K562 (cell line): ENCODE measurements at regions not wholly inside any gene's neighbourhood (a gene's known extent, or its start where the extent isn't known, plus 50 kb on each side); places are given as distances from the start of the nearest gene placed in this dataset.

Experiments used
- ATAC-seq: fragments of 200-7000 bp; cut with Tn5 transposase; 3 replicates; pipeline ENCODE4 v1.9.1; 2020; ENCODE audit warnings: moderate library complexity
- BruUV-seq: library from RNA; stranded (reverse); fragments of 400-500 nt; replicated peaks from 2 replicates; lab custom pipeline; 2021; lab: Mats Ljungman, UMichigan
- CTCF ChIA-PET: fragments of 300-600 bp; formaldehyde crosslinking; extraction: SDS; loops from one replicate; lab custom pipeline; 2021; ENCODE audit warnings: low intra/inter-chr PET ratio; lab: Yijun Ruan, JAX
- POLR2A ChIA-PET: fragments of 300-600, 350-650 bp; sonication (Branson Sonifier 250); formaldehyde crosslinking; extraction: SDS; loops from one replicate; lab custom pipeline; 2021; ENCODE audit warnings: antibody characterized with exemption, inconsistent platforms; lab: Yijun Ruan, JAX
- DNase-seq, 4 experiments: peaks; one replicate each; pipeline versions ENCODE4 v3.0.0 to v3.0.0-alpha.2; 2011 to 2018; ENCODE audit warnings: low spot score in 3 of 4, mixed read lengths in 3 of 4; ENCODE audit errors: extremely low read depth in 1 of 4
- FAIRE-seq: peaks from 2 replicates; lab custom pipeline; 2011; peaks lifted over from hg19 to GRCh38; lab: Jason Lieb, UNC
- H2AFZ ChIP-seq: 2 replicates; pipeline ENCODE4 v1.6.0; 2011; ENCODE audit warnings: low read depth, low read length, control low read depth, inconsistent platforms
- H3K27ac ChIP-seq: fragments of 200-600 bp; 3 replicates; pipeline ENCODE4 v1.8.0; 2011; ENCODE audit warnings: low read depth, mild to moderate bottlenecking, control low read depth, inconsistent platforms, low read length, moderate library complexity, mixed read lengths; ENCODE audit errors: extremely low read depth
- H3K27me3 ChIP-seq, 2 experiments: fragments of 300-600 bp in 1 of 2; 2 replicates in 1 of 2; 3 replicates in 1 of 2; pipeline versions ENCODE4 v1.6.0 to v1.8.0; 2011; ENCODE audit warnings: inconsistent platforms in 2 of 2, low read length in 2 of 2, mild to moderate bottlenecking in 1 of 2, mixed read lengths in 1 of 2, moderate library complexity in 1 of 2; ENCODE audit not compliant: control insufficient read depth in 2 of 2, insufficient read depth in 2 of 2
- H3K36me3 ChIP-seq: fragments of 300-600 bp; 3 replicates; pipeline ENCODE4 v1.8.0; 2011; ENCODE audit warnings: mild to moderate bottlenecking, low read length, inconsistent platforms; ENCODE audit not compliant: control insufficient read depth, insufficient read depth
- H3K4me1 ChIP-seq, 2 experiments: fragments of 200-600 bp in 1 of 2; replicated peaks in 1 of 2; 2 replicates in 1 of 2; 3 replicates in 1 of 2; pipeline versions ENCODE4 v1.5.1 to v1.8.0; 2011; ENCODE audit warnings: inconsistent platforms in 2 of 2, low read length in 2 of 2, mild to moderate bottlenecking in 1 of 2, mixed read lengths in 1 of 2, moderate library complexity in 1 of 2; ENCODE audit not compliant: control insufficient read depth in 2 of 2, insufficient read depth in 2 of 2
- H3K4me2 ChIP-seq: 2 replicates; pipeline ENCODE4 v1.6.1; 2011; ENCODE audit warnings: low read length, control low read depth, inconsistent platforms, mixed read lengths; ENCODE audit not compliant: insufficient read depth
- H3K4me3 ChIP-seq: fragments of 200-600 bp; sonication (generic), shearing (Covaris generic); 2 replicates; pipeline ENCODE4 v1.5.1; 2016; ENCODE audit warnings: control low read depth, inconsistent platforms
- H3K79me2 ChIP-seq: fragments of 200-600 bp; 3 replicates; pipeline ENCODE4 v1.8.0; 2011; ENCODE audit warnings: low read length, inconsistent platforms; ENCODE audit not compliant: control insufficient read depth, insufficient read depth
- H3K9ac ChIP-seq, 2 experiments: 2 replicates each; pipeline versions ENCODE4 v1.6.0 to v1.6.1; 2011; ENCODE audit warnings: low read depth in 2 of 2, low read length in 2 of 2, control low read depth in 1 of 2, inconsistent platforms in 1 of 2, mild to moderate bottlenecking in 1 of 2, mixed read lengths in 1 of 2; ENCODE audit not compliant: insufficient read depth in 1 of 2
- H3K9me1 ChIP-seq: one replicate; pipeline ENCODE4 v1.6.0; 2011; ENCODE audit warnings: inconsistent platforms, mild to moderate bottlenecking, low read length, moderate library complexity; ENCODE audit not compliant: control insufficient read depth, insufficient read depth
- H3K9me3 ChIP-seq: replicated peaks from 2 replicates; pipeline ENCODE4 v1.5.1; 2011; ENCODE audit warnings: low read depth, low read length, inconsistent platforms; ENCODE audit not compliant: control insufficient read depth, insufficient read depth
- H4K20me1 ChIP-seq: replicated peaks from 2 replicates; pipeline ENCODE4 v1.6.1; 2011; ENCODE audit warnings: low read length, inconsistent platforms, mixed read lengths; ENCODE audit not compliant: control insufficient read depth, insufficient read depth
- HDAC3 ChIP-seq: fragments of 450-650 bp; IDR thresholded peaks from 2 replicates; pipeline ENCODE4 v1.6.1; 2018; ENCODE audit warnings: borderline replicate concordance, mild to moderate bottlenecking, moderate library complexity; ENCODE audit not compliant: partially characterized antibody
- RBM17 ChIP-seq: fragments of 200-400 bp; formaldehyde crosslinking; IDR thresholded peaks from 2 replicates; pipeline ENCODE4 v1.6.1; 2017; ENCODE audit warnings: low read depth, mild to moderate bottlenecking, low read length, borderline replicate concordance
- SPI1 ChIP-seq: IDR thresholded peaks from 2 replicates; pipeline ENCODE4 v1.6.1; 2011; ENCODE audit warnings: low read depth, low read length, control low read depth, borderline replicate concordance
- TAF1 ChIP-seq: IDR thresholded peaks from 2 replicates; pipeline ENCODE4 v1.6.1; 2011; ENCODE audit warnings: mild to moderate bottlenecking, low read length, moderate library complexity; ENCODE audit not compliant: insufficient read depth, control insufficient read depth, severe bottlenecking; ENCODE audit errors: extremely low read depth
- WGBS: fragments of 100-300 bp; shearing (Covaris generic); methylation state at CpG from one replicate; pipeline ENCODE4 v1.1.6; 2016; ENCODE audit warnings: low coverage, mixed read lengths; ENCODE audit not compliant: insufficient coverage; ENCODE audit errors: missing lambda C conversion rate; 5-methylcytosine and 5-hydroxymethylcytosine counted together
- in situ Hi-C: fragments of 300-500 bp; cut with MboI; formaldehyde crosslinking; loops from 4 replicates; pipeline ENCODE4 v1.15.0; 2018; ENCODE audit warnings: inconsistent platforms, mixed read lengths
- intact Hi-C: fragments of 100-400 bp; cut with micrococcal nuclease; formaldehyde crosslinking; loops from 2 replicates; pipeline ENCODE4 v1.14.2; 2022
- TF ChIP-seq, protein P1 (sequence below): sonication (generic); formaldehyde crosslinking; IDR thresholded peaks from 2 replicates; pipeline ENCODE4 v1.8.0; 2022; ENCODE audit warnings: mild to moderate bottlenecking, missing genetic modification reagents
- TF ChIP-seq, protein P2 (sequence below): fragments of 450-650 bp; IDR thresholded peaks from 2 replicates; pipeline ENCODE4 v1.6.1; 2016

GRCh38 chr4:66585767-66586166 is 915.5 kb upstream of the EPHA5 start:
- no peaks in the 10 kb centered on the region for H3K4me1 ChIP-seq
- WGBS: 0% methylated on average over 1 of the region's 1 CpG
- no peaks in the 10 kb centered on the region for H3K79me2 ChIP-seq
- H3K36me3 ChIP-seq: no peaks in the 10 kb centered on the region
- no peaks in the 10 kb centered on the region for H3K9me1 ChIP-seq
- TF ChIP-seq SPI1 (no peak), TAF1 (no peak), HDAC3 (no peak), RBM17 (no peak)
- TF ChIP-seq, protein P1, sequence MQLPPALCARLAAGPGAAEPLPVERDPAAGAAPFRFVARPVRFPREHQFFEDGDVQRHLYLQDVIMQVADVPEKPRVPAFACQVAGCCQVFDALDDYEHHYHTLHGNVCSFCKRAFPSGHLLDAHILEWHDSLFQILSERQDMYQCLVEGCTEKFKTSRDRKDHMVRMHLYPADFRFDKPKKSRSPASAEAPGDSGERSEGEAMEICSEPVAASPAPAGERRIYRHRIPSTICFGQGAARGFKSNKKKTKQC (CRISPR knock-in tag): no peak
- TF ChIP-seq, protein P2, sequence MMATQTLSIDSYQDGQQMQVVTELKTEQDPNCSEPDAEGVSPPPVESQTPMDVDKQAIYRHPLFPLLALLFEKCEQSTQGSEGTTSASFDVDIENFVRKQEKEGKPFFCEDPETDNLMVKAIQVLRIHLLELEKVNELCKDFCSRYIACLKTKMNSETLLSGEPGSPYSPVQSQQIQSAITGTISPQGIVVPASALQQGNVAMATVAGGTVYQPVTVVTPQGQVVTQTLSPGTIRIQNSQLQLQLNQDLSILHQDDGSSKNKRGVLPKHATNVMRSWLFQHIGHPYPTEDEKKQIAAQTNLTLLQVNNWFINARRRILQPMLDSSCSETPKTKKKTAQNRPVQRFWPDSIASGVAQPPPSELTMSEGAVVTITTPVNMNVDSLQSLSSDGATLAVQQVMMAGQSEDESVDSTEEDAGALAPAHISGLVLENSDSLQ: no peak
- POLR2A ChIA-PET: no interaction called here
- CTCF ChIA-PET: no interaction called here
- H3K9ac ChIP-seq: no peak overlapping the region
- no peaks in the 10 kb centered on the region for H3K9me3 ChIP-seq
- FAIRE-seq: no peak
- no peaks in the 10 kb centered on the region for H4K20me1 ChIP-seq
- H2AFZ ChIP-seq: no peak overlapping the region
- no peak overlapping the region for H3K4me3 ChIP-seq
- H3K27me3 ChIP-seq: no peaks in the 10 kb centered on the region
- no peak overlapping the region for H3K27ac ChIP-seq
- in situ Hi-C loops: no loop called here
- BruUV-seq: no TSS peak
- no peak for ATAC-seq
- intact Hi-C loops: no loop called here
- H3K4me2 ChIP-seq: no peak overlapping the region
- DNase-seq: no peak
